ENCODE measurements at regions not wholly inside any gene's neighbourhood (a gene's known extent, or its start where the extent isn't known, plus 50 kb on each side); places are given as distances from the start of the nearest gene placed in this dataset.

DNA sequence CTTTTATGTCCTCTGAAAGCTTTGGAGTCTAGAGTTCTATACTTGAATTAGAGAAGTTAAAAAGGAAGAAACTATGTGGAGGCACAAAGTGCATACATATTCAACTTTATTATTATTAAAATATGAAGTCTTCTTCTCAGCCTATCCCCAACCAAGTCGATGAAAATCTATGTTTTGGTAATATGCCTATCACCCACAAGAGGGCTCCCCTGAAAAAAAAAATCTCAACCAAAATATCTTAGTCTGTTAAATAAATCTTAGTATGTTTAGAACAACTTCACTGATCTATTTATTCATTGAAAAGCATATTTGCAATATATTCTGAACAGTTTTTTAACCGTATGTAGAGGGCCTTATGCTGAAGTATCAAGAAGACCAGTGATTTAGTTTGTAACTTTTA, 804.5 kb downstream of the TDRD15 start:
- H3K36me3 ChIP-seq (ENCODE audit: control insufficient read depth in 5 of 5, insufficient read depth in 5 of 5, low read length in 5 of 5): no peaks in the 10 kb centered on the region
- no peak overlapping the region for H3K9ac ChIP-seq (ENCODE audit: low read length in 5 of 5)
- H3K4me1 ChIP-seq (ENCODE audit: control insufficient read depth in 5 of 5, insufficient read depth in 5 of 5, low read length in 5 of 5): peaks cover 0 to 14% (median 0%) of the 10 kb centered on the region in 5 donors
- no peak overlapping the region for H3K4me3 ChIP-seq (ENCODE audit: low read depth in 1 of 5, low read length in 5 of 5)
- H3K27me3 ChIP-seq (ENCODE audit: control insufficient read depth in 5 of 5, insufficient read depth in 4 of 5, low read length in 5 of 5): no peaks in the 10 kb centered on the region
- H3K27ac ChIP-seq (ENCODE audit: low read depth, low read length): no peak overlapping the region
- peaks cover 0 to 20% (median 15%) of the 10 kb centered on the region in 5 donors for H3K9me3 ChIP-seq (ENCODE audit: control insufficient read depth in 5 of 5, low read length in 5 of 5)

DNA sequence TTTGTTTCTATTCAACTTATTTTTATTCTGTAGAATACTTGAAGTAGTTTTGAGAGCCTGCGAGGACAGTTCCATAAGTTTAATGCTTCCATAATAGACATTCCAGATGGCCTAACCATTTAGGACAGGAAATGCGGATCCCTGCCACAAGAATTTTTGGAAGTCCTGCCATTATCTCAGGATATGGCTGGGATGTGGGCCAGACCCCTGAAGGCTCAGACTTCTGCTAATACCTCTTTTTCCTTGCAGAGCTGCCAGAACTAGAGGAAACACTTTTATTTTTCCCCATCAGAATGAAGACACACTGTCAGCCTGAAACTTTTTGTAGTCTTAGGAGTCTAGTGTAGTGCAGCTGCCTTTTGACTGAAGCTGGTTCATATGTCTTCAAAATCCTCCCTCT, 806.5 kb downstream of the TDRD15 start:
- Histone ChIP-seq H3K4me1 (ENCODE audit: control insufficient read depth in 5 of 5, insufficient read depth in 5 of 5, low read length in 5 of 5) (peaks cover 0 to 14% (median 0%) of the 10 kb centered on the region in 5 donors), H3K4me3 (ENCODE audit: low read depth in 1 of 5, low read length in 5 of 5) (no peak overlapping the region), H3K27ac (ENCODE audit: low read depth, low read length) (no peak overlapping the region), H3K9me3 (ENCODE audit: control insufficient read depth in 5 of 5, low read length in 5 of 5) (peaks cover 0 to 9% (median 7%) of the 10 kb centered on the region in 5 donors), H3K36me3 (ENCODE audit: control insufficient read depth in 5 of 5, insufficient read depth in 5 of 5, low read length in 5 of 5) (no peaks in the 10 kb centered on the region), H3K27me3 (ENCODE audit: control insufficient read depth in 5 of 5, insufficient read depth in 4 of 5, low read length in 5 of 5) (no peaks in the 10 kb centered on the region), H3K9ac (ENCODE audit: low read length in 5 of 5) (no peak overlapping the region)

DNA sequence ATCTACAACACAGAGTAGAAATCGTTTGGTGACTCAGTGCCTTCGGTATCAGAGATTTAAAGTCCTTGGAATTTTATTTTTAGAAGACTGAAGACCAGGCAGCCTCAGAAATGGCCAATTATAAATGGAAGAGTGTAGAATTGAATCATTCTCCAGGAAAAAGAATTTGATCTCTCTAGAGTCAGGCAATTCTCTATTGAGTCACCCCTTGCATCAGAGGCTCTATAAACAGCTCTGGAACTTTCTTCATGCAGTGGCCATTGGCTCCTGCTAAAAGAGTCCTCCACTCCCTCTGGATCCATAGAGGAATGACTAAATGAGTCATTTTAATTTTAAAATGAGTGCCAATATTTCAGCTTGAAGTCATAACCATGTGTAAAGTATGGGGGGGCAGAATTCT, 816.2 kb downstream of the TDRD15 start:
- Histone ChIP-seq H3K4me1 (ENCODE audit: control insufficient read depth in 5 of 5, insufficient read depth in 5 of 5, low read length in 5 of 5) (no peaks in the 10 kb centered on the region), H3K27ac (ENCODE audit: low read depth, low read length) (no peak overlapping the region), H3K9me3 (ENCODE audit: control insufficient read depth in 5 of 5, low read length in 5 of 5) (no peaks in the 10 kb centered on the region), H3K36me3 (ENCODE audit: control insufficient read depth in 5 of 5, insufficient read depth in 5 of 5, low read length in 5 of 5) (no peaks in the 10 kb centered on the region), H3K4me3 (ENCODE audit: low read depth in 1 of 5, low read length in 5 of 5) (no peak overlapping the region), H3K9ac (ENCODE audit: low read length in 5 of 5) (no peak overlapping the region), H3K27me3 (ENCODE audit: control insufficient read depth in 5 of 5, insufficient read depth in 4 of 5, low read length in 5 of 5) (no peaks in the 10 kb centered on the region)

DNA sequence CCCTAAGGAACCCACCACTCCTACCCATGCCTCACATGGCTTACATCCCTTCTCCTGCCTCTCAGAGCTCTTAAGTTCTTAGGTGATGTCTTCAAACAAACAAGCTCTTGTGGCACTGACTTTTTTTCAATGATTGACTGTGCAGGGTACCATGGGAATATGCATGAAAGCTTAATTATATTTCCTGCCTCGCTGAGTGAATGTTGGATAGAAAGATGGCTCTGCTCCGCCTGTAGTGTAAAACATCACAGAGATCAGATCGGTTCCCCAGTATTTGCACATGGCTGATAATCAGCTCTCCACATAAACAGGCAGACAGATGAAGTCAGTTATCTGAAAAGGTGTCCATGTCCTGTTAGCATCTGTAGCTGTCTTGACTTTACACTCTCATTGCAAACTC, 820.8 kb downstream of the TDRD15 start:
- Histone ChIP-seq H3K27ac (ENCODE audit: low read depth, low read length) (no peak overlapping the region), H3K9me3 (ENCODE audit: control insufficient read depth in 5 of 5, low read length in 5 of 5) (no peaks in the 10 kb centered on the region), H3K27me3 (ENCODE audit: control insufficient read depth in 5 of 5, insufficient read depth in 4 of 5, low read length in 5 of 5) (no peaks in the 10 kb centered on the region)

DNA sequence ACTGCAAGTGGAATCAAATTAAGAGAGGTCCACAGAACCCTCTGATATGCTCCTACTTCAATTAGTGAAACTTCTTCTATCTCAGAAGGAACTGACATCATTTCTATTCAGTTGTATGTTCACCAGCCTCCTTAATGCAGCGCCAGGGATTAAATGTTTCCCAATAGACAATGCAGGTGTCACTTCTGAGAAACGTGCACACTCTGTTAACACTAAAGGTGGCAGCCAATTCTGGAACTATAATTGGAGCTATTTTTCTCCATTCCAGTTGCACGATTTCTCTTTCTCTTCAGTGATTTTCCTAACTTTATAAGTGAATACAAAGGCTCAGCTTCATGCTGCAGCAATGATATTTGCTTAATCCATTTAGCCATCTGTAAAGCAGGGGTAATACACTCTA, 821.9 kb downstream of the TDRD15 start:
- no peak overlapping the region for H3K27ac ChIP-seq (ENCODE audit: low read depth, low read length)
- no peaks in the 10 kb centered on the region for H3K27me3 ChIP-seq (ENCODE audit: control insufficient read depth in 5 of 5, insufficient read depth in 4 of 5, low read length in 5 of 5)
- H3K9ac ChIP-seq (ENCODE audit: low read length in 5 of 5): no peak overlapping the region
- no peak overlapping the region for H3K4me3 ChIP-seq (ENCODE audit: low read depth in 1 of 5, low read length in 5 of 5)
- H3K4me1 ChIP-seq (ENCODE audit: control insufficient read depth in 5 of 5, insufficient read depth in 5 of 5, low read length in 5 of 5): no peaks in the 10 kb centered on the region
- no peaks in the 10 kb centered on the region for H3K36me3 ChIP-seq (ENCODE audit: control insufficient read depth in 5 of 5, insufficient read depth in 5 of 5, low read length in 5 of 5)
- H3K9me3 ChIP-seq (ENCODE audit: control insufficient read depth in 5 of 5, low read length in 5 of 5): no peaks in the 10 kb centered on the region

More for the DNA sequence above, 820.8 kb downstream of the TDRD15 start:
- H3K4me3 ChIP-seq (ENCODE audit: low read depth in 1 of 5, low read length in 5 of 5): no peak overlapping the region
- H3K4me1 ChIP-seq (ENCODE audit: control insufficient read depth in 5 of 5, insufficient read depth in 5 of 5, low read length in 5 of 5): no peaks in the 10 kb centered on the region
- H3K9ac ChIP-seq (ENCODE audit: low read length in 5 of 5): no peak overlapping the region
- H3K36me3 ChIP-seq (ENCODE audit: control insufficient read depth in 5 of 5, insufficient read depth in 5 of 5, low read length in 5 of 5): no peaks in the 10 kb centered on the region

DNA sequence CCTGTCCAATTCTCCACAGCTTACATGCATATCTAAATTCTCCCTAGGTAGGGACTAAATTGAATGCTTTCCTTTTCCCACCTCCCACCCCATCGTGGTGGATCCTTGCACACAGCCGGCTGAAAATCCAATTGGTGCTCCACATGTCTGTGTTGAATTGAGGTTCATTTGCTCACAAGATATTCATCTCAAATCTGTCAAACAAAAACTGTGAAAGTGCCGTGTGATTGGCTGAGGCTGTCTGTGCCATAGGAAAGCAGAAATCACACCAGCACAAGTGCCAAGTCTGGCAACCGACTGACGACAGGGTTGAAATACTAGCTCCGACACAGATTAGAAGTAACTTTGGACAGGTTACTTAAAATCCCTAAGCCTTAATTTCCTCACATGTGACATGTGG, 823.3 kb downstream of the TDRD15 start:
- Histone ChIP-seq H3K9ac (ENCODE audit: low read length in 5 of 5) (no peak overlapping the region), H3K36me3 (ENCODE audit: control insufficient read depth in 5 of 5, insufficient read depth in 5 of 5, low read length in 5 of 5) (no peaks in the 10 kb centered on the region), H3K27ac (ENCODE audit: low read depth, low read length) (no peak overlapping the region), H3K27me3 (ENCODE audit: control insufficient read depth in 5 of 5, insufficient read depth in 4 of 5, low read length in 5 of 5) (no peaks in the 10 kb centered on the region), H3K4me3 (ENCODE audit: low read depth in 1 of 5, low read length in 5 of 5) (no peak overlapping the region), H3K4me1 (ENCODE audit: control insufficient read depth in 5 of 5, insufficient read depth in 5 of 5, low read length in 5 of 5) (no peaks in the 10 kb centered on the region), H3K9me3 (ENCODE audit: control insufficient read depth in 5 of 5, low read length in 5 of 5) (no peaks in the 10 kb centered on the region)

DNA sequence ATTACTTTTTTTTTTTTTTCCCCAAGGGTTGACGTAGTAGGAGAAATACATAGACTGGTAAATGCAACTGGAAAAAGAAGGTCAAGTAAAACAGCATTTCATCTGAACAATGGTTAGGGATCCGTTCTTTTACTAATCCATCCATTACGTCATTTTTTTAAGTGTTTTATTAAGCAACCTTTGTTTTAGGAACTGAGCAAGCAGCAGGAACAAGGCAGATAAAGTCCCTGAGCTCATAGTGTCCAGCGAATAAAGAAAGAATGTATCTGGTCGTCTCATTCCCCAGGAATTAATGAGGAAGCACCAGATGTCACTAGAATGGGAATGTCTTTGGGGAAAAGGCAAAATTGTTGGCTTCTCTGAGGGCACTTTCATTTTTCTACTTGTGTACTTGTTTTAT, 842.4 kb downstream of the TDRD15 start:
- H3K27ac ChIP-seq (ENCODE audit: low read depth, low read length): no peak overlapping the region

DNA sequence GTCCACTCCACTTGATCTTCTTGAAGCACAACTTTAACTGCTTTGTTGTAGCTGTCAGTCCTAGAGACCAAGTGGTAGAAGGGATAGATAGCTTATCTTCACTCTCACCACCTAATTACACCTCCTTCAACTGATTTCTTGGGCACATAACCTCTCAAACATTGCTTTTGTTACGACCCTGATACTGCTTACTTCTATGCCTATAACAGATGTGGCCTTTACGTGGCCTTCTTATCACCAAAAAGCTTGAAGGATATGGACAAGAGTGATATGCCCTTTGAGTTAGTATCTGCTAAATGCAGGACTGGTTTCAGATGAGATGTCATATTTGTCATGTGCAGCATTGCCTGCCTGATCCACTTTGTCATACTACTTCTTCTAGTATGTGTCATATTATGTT, 847.2 kb downstream of the TDRD15 start:
- Histone ChIP-seq H3K36me3 (ENCODE audit: control insufficient read depth in 5 of 5, insufficient read depth in 5 of 5, low read length in 5 of 5) (no peaks in the 10 kb centered on the region), H3K27ac (ENCODE audit: low read depth, low read length) (no peak overlapping the region), H3K4me3 (ENCODE audit: low read depth in 1 of 5, low read length in 5 of 5) (no peak overlapping the region), H3K9ac (ENCODE audit: low read length in 5 of 5) (no peak overlapping the region), H3K9me3 (ENCODE audit: control insufficient read depth in 5 of 5, low read length in 5 of 5) (no peaks in the 10 kb centered on the region), H3K4me1 (ENCODE audit: control insufficient read depth in 5 of 5, insufficient read depth in 5 of 5, low read length in 5 of 5) (no peaks in the 10 kb centered on the region), H3K27me3 (ENCODE audit: control insufficient read depth in 5 of 5, insufficient read depth in 4 of 5, low read length in 5 of 5) (no peaks in the 10 kb centered on the region)

More for the DNA sequence above, 842.4 kb downstream of the TDRD15 start:
- Histone ChIP-seq H3K36me3 (ENCODE audit: control insufficient read depth in 5 of 5, insufficient read depth in 5 of 5, low read length in 5 of 5) (no peaks in the 10 kb centered on the region), H3K9ac (ENCODE audit: low read length in 5 of 5) (no peak overlapping the region), H3K27me3 (ENCODE audit: control insufficient read depth in 5 of 5, insufficient read depth in 4 of 5, low read length in 5 of 5) (no peaks in the 10 kb centered on the region), H3K4me1 (ENCODE audit: control insufficient read depth in 5 of 5, insufficient read depth in 5 of 5, low read length in 5 of 5) (no peaks in the 10 kb centered on the region), H3K4me3 (ENCODE audit: low read depth in 1 of 5, low read length in 5 of 5) (no peak overlapping the region), H3K9me3 (ENCODE audit: control insufficient read depth in 5 of 5, low read length in 5 of 5) (no peaks in the 10 kb centered on the region)

DNA sequence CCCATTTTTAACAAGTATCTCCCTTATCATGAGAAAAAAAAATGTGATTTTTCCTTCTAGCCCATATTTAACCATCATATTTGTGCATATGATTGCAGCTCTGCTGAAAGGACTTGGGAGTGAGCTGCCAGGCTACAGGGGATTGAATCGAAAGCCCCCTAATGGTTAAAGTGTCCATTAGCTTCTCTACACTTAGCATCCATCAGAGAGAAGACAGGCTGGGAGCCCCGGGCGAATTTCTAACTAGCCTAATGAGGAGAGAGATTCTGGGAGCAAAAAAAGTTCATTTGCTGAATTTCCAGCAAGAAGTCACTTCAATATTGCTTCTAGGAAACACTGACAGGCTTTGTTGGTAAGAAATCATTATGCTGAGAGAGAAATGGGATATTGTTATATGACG, 848.8 kb downstream of the TDRD15 start:
- Histone ChIP-seq H3K9ac (ENCODE audit: low read length in 5 of 5) (no peak overlapping the region), H3K4me1 (ENCODE audit: control insufficient read depth in 5 of 5, insufficient read depth in 5 of 5, low read length in 5 of 5) (no peaks in the 10 kb centered on the region), H3K27me3 (ENCODE audit: control insufficient read depth in 5 of 5, insufficient read depth in 4 of 5, low read length in 5 of 5) (no peaks in the 10 kb centered on the region), H3K4me3 (ENCODE audit: low read depth in 1 of 5, low read length in 5 of 5) (no peak overlapping the region), H3K27ac (ENCODE audit: low read depth, low read length) (no peak overlapping the region), H3K36me3 (ENCODE audit: control insufficient read depth in 5 of 5, insufficient read depth in 5 of 5, low read length in 5 of 5) (no peaks in the 10 kb centered on the region), H3K9me3 (ENCODE audit: control insufficient read depth in 5 of 5, low read length in 5 of 5) (peaks cover 0 to under 1% (median 0%) of the 10 kb centered on the region in 5 donors)

DNA sequence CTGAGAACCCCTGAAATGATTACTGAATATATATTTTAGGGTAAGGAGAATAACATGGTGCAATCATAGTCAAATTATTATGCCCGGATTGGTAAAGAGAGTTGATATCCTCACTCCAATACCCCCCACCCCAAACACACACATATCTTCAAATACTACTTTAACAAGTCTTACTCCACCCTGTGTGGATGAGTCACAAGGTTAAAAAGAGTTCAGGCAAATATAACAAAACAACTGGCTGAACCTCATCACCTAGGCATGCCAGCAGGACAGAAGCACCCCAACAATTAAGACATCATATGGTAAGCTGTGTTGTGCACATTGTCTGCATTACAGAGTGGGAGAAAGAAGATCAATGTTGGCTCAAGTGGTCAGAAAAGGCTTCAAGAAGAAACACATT, 857.4 kb downstream of the TDRD15 start:
- peaks cover 0 to 16% (median 0%) of the 10 kb centered on the region in 5 donors for H3K9me3 ChIP-seq (ENCODE audit: control insufficient read depth in 5 of 5, low read length in 5 of 5)
- H3K27me3 ChIP-seq (ENCODE audit: control insufficient read depth in 5 of 5, insufficient read depth in 4 of 5, low read length in 5 of 5): peaks cover 0 to 3% (median 0%) of the 10 kb centered on the region in 5 donors
- H3K27ac ChIP-seq (ENCODE audit: low read depth, low read length): no peak overlapping the region
- H3K4me1 ChIP-seq (ENCODE audit: control insufficient read depth in 5 of 5, insufficient read depth in 5 of 5, low read length in 5 of 5): peaks cover 0 to 3% (median 0%) of the 10 kb centered on the region in 5 donors
- no peak overlapping the region for H3K4me3 ChIP-seq (ENCODE audit: low read depth in 1 of 5, low read length in 5 of 5)
- H3K9ac ChIP-seq (ENCODE audit: low read length in 5 of 5): no peak overlapping the region
- H3K36me3 ChIP-seq (ENCODE audit: control insufficient read depth in 5 of 5, insufficient read depth in 5 of 5, low read length in 5 of 5): no peaks in the 10 kb centered on the region

DNA sequence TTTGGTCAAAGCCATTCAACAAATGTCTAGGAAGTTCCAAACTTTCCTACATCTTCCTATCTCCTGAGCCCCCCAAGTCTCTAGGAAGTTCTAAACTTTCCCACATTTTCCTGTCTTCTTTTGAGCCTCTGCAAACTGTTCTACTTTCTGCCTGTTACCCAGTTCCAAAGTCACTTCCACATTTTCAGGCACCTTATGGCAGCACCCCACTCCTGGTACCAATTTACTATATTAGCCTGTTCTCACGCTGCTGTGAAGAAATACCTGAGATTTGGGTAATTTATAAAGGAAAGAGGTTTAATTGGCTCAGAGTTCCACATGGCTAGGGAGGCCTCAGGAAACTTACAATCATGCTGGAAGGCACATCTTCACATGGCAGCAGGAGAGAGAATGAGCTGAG, 869.2 kb downstream of the TDRD15 start:
- Histone ChIP-seq H3K9ac (ENCODE audit: low read length in 5 of 5) (no peak overlapping the region), H3K9me3 (ENCODE audit: control insufficient read depth in 5 of 5, low read length in 5 of 5) (peaks cover 6 to 30% (median 14%) of the 10 kb centered on the region in 5 donors), H3K4me3 (ENCODE audit: low read depth in 1 of 5, low read length in 5 of 5) (peak overlapping the region in 1 of 5 donors; percentile 25), H3K4me1 (ENCODE audit: control insufficient read depth in 5 of 5, insufficient read depth in 5 of 5, low read length in 5 of 5) (no peaks in the 10 kb centered on the region), H3K27me3 (ENCODE audit: control insufficient read depth in 5 of 5, insufficient read depth in 4 of 5, low read length in 5 of 5) (no peaks in the 10 kb centered on the region), H3K36me3 (ENCODE audit: control insufficient read depth in 5 of 5, insufficient read depth in 5 of 5, low read length in 5 of 5) (no peaks in the 10 kb centered on the region), H3K27ac (ENCODE audit: low read depth, low read length) (no peak overlapping the region)
